GDM1 (cell line): ENCODE measurements at regions not wholly inside any gene's neighbourhood (a gene's known extent, or its start where the extent isn't known, plus 50 kb on each side); places are given as distances from the start of the nearest gene placed in this dataset.
"Not testable (repeated sequence)": the region's sequence is repeated elsewhere in the genome, so short reads cannot be mapped to it uniquely, and the experiment has no call there.

Experiments
- DNase-seq: peaks from one replicate; lab custom pipeline; 2025; lab: John Stamatoyannopoulos, UW

DNA sequence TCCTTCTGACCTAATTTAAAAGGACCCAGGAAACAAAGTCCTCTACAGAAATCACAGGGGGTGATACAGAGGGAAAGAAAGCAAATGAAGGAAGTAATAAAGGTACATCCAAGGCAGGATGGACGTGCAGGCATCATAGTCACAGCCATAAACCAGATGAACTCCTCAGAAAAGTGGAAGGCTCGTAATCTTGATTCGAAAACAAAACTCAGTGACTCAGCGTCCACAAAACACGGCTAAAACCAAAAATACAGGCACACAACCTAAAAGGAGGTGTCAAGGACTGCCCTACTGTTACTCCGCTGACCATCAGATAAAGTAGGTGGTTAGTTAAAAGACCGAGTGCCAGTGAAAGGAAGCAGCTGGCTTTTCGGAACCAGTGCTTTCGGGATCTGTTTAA, 81.5 kb downstream of the TRIM69 start:
- not testable (repeated sequence) for DNase-seq

- DNase-seq = not testable (repeated sequence)
These were observed 83.1 kb downstream of the TRIM69 start for GRCh38 chr15:44819331-44819987.

DNA sequence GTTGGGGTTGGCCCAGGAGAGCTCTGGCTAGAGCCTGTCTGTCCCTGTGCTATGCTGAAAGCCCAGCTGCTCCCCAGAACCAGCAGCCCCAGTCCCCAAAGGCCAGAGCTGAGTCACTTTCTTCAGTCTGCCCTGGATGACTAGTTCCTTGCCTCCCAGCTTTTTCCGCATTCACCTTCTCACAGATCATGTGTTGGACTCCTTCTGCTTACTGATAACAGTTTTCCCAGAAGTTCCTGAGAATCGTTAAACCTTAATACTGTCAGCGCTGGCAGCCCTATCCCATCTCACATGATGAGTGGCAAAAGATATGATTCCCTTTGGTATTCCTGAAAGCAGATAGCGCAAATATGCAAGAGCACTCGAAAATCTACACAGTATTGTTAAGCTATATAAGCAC, 84.2 kb downstream of the TRIM69 start:
- not testable (repeated sequence) for DNase-seq

DNA sequence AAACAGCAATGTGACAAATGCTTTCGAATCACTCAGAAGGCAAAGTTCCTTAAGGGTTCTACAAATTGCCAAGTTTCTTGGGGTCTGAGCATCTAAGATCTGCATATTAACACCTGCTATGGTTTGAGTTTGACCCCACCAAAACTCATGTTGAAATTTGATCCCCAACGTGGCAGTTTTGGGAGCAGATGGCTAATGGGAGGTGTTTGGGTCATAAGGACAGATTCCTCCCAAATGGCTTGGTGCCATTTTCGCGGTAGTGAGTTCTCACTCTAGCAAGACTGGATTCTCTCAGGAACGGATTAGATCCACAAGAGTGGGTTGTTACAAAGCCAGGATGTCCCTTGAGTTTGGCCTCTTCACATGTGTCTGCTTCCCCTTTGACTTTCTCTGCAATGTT, 84.6 kb downstream of the TRIM69 start:
- DNase-seq = not testable (repeated sequence)

DNA sequence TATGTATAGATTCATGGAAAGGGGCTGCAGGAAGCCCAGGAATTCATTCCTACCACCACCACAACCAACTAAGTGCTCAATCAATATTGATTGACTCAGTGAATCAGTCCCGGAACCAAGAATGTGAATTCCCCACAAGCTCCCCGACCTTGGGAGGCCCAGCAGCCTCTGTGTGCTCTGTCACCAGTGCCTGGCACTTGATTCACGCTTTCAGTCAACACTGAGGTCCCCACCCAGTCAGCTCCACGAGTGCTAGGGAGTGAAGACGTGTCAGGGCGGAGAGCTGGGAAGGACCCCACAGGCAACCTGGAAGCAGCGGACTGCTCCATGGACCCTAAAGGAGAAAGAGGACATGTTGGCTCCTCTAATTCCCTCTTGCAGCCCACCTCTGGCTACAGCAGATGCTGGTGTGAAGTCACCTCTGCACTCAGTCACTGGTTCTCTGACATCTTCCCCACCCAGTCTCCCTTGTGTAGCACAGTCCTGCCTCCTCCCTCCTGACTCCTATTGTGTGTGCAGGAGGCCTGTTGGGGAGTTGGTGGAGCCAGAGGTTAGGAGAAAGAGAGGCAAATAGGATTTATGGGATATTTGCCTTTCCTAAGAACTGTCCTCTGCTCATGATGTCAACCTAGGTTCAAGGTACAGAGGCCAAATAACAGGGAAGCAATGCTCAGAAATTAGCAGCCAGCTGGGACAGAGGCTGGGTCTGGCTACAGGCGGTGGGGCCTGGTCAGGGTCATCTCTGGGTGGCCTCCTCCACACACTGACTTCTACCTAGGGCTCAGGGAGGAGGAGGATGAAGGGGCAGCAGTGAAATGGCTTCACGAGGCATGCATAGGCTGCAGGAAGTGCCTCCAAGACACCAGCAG, 88.2 kb downstream of the TRIM69 start:
- not testable (repeated sequence) for DNase-seq

DNA sequence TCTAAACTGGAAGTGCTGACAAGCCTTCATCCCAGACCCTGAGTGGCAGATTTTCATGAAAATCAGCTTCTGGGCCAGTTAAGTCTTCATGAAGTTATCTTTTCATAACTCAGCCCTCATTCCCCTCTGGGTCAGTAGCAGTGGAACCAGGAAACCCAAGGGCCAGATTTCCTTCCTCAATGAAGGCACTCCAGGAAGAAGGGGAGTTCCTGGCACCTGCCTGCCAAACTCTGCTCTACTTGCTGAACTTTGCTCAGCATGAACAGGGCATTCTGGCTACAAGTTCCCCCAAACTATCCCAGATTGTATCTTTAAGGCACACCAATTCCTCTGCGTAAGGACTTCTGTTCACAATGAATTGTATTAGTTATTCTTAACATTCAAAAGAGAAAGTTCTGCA, 90.3 kb downstream of the TRIM69 start:
- DNase-seq = not testable (repeated sequence)

DNA sequence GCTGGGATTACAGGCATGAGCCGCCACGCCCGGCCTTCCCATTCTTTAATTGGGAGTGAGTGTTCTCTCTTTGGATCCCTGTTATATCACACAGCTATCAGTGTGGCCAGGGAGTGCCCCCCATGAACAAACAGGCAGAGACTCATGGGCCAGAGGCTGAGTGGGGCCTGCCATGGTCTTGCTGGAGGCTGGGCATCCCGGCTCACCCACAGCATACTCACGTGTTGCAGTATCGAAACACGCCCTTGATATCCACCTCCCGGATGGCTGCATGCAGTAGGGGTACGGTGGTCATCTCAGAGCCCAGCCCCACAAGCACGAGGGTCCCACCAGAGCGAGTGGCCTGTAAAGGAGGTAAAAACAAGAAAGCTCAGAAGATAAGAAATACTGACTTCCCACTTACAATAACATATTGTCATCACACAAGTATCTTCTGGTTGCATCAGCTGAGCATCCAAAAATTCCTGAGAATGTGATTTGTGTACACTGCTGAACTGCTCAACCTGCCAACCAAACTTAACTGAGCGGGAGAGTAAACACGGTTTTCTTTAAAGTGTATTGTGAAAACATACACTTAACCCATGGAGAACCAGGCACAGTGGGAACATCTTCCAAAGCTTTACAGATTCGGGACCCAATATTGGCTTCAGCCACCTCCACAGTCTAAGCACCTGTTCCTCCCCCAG, 92.0 kb downstream of the TRIM69 start:
- not testable (repeated sequence) for DNase-seq

- DNase-seq = not testable (repeated sequence)
These were observed 92.8 kb downstream of the TRIM69 start for GRCh38 chr15:44829150-44829549.

GRCh38 chr15:44830692-44831408, 94.5 kb downstream of the TRIM69 start:
- DNase-seq = peak; percentile 39

DNA sequence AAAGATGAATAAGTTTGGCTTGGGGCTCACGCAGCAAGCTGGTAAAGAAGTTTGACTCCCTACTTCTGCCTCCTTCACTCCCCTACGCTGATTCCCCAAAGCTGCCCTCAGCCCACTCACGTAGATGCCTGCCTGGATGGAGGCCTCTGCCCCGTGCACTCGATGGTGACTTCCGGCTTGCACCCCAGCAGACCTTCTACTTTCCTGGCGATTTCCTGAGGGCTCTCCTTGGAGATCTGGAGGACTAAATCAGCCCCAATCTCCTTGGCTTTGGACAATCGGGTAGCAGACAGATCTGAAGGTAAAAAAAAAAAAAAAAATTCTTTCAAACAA, 95.0 kb downstream of the TRIM69 start:
- DNase-seq = not testable (repeated sequence)

DNA sequence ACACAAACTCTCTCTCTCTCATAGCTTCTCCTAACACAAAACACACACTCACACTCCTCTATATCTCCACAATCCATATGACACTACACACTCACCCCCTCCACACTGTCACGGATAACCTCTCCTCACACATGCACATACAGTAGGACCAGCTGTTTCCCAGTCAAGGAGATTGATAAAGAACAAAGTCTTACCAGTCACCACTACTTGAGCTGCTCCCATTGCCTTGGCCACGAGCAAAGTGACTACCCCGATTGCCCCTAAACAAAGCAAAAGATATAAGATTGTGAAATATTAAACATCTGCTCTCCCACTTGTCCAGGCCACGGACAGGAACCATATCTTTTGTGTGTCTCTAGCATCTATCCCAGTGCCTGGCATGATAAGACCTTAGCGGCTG, 95.8 kb downstream of the TRIM69 start:
- DNase-seq = not testable (repeated sequence)

DNA sequence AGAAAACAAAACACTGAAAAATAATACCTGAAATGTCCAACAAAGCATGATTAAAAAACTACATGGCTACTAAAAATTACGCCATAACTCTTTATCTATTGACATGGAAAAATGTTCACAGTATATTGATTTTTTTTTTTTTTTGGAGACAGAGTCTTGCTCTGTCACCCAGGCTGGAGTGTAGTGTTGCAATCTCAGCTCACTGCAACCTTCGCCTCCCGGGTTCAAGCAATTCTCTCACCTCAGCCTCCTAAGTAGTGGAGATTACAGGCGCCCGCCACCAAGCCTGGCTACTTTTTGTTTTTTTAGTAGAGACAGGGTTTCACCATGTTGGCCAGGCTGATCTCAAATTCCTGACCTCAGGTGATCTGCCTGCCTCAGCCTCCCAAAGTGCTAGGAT, 96.8 kb downstream of the TRIM69 start:
- DNase-seq = not testable (repeated sequence)

- not testable (repeated sequence) for DNase-seq
These were observed 97.4 kb downstream of the TRIM69 start for GRCh38 chr15:44833761-44834160.

DNA sequence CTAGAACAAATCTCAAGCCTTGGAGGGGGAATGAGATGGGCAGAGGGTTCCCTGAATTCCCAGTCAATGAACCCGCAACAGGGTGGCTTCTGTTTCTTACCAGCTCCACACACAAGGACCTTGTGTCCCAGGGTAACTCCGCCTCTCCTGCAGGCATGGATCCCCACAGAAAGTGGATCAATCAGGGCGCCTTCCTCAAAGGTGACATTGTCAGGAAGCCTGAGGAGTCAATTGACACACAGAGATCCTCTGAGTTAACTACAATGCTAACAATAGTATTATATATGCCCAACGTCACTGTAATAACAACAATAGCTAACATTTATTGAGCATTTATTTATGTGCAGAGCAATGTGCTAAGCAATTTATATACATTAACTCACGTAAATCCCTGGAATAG, 98.8 kb downstream of the TRIM69 start:
- not testable (repeated sequence) for DNase-seq

DNA sequence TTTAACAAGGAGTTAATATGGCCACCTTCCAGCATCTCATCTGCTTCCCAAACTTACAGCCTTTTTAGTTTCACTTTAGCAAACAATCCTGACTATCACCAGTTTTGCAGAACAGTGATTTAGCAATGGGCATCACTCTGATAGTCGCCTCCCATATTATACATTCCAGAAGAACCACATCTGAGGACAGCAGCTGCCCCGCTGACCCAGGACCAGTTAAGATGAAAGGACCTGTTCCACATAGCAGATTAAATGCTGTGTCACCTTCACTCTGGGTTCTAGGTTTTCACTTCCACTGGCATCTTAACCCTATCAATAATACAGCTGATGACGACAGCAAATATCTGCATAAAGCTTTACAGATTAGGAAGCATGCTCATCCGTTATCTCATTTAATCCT, 99.8 kb downstream of the TRIM69 start:
- DNase-seq = no peak

GRCh38 chr15:44838929-44839328, 102.6 kb downstream of the TRIM69 start:
- peak; percentile 5 for DNase-seq

DNA sequence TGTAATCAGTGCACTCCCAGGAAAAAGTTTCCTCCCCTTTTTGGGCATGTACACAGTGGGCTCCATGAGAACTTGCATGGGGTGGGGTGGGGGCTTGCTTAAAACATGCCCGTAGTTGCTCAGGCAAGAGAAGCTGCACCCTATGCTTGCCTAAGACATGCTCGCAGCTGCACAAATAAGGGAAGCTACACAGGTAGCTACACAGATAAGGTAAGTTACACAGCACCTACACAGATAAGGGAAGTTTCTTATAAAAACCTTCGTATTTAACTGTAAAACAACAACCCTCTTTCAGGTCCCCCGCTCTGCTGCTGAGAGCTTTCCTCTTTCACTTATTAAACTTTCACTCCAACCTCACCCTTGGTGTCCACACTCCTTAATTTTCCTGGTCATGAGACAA, 105.4 kb downstream of the TRIM69 start:
- DNase-seq = not testable (repeated sequence)

GRCh38 chr15:44842883-44843282, 106.6 kb downstream of the TRIM69 start:
- not testable (repeated sequence) for DNase-seq

GRCh38 chr15:44844936-44845335, 108.6 kb downstream of the TRIM69 start:
- not testable (repeated sequence) for DNase-seq

DNA sequence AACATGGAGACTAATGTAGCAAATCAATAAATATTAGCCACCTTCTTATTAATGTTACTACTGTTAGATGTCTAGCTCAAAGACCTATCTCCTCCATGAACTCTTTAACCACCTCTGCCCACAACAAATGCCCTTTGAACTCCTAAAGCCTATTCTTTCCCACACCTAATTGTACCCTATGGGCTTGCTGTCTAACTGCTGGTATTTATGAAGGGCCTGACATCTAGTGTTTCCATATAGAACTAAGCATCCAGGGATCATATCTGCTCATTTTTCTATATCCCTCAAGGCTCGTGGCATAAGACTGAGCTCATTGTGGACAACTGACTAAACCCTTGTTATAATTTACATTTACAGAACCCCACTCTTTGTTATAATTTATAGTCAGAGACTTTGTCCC, 109.8 kb downstream of the TRIM69 start:
- not testable (repeated sequence) for DNase-seq

DNA sequence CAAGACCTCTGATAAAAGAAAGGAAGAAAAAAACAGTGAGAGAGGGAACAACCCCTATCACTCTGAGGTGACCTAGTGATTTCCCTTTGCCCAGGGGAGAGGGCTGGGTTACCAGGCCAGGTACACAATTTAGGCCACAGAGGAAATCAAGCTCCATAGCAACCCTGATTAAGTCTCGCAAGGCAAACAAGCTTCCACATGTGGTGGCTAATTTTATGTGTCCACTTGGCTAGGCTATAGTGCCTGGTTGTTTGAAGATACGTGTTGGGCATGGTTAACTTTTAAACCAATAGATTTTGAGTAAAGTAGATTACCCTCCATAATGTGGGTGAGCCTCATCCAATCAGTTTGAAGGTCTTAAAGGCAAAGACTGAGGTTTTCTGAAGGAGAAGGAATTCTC, 108.9 kb upstream of the TERB2 start:
- DNase-seq = not testable (repeated sequence)

DNA sequence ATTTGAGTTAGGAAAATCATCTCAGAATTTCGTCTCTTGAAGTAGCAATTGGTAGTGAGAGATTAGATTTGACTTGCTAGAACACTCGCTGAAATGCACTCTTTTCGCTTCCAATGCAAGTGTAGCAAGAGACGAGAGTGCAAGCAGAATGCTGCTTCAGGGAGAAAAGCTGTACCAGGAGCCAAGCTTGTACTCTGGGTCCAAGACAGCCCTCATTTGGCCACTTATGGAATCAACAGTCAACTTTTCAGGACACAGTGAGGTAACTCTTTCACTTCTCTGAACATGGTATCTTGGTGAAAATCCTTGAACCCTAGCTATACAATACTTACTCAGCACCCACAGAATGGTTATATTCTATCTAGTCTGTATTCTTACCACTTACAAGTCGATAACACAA, 107.6 kb upstream of the TERB2 start:
- not testable (repeated sequence) for DNase-seq
